ENCODE measurements at regions not wholly inside any gene's neighbourhood (a gene's known extent, or its start where the extent isn't known, plus 50 kb on each side); places are given as distances from the start of the nearest gene placed in this dataset.

DNA sequence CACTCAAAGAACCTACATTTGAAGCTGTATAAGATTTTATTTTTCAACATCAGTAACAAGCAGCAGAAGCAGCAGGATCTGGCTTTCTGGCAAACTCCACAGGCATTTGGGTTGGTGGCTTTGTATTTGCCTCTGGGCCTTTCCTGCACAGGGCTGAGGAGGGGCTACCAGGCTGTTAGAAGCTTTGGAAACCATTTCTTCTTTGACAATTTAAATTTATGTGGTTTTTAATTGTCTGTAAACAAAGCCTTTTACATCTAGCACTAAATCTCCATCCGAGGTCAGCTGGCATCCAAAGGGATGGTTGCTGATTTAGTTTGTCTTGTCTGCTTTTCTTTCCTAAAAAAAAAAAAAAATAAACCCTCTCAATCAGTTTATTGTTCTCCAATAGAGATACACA, 127.5 kb upstream of the OBI1 start:
- no peaks in the 10 kb centered on the region for H3K4me1 ChIP-seq
- no peak overlapping the region for H3K4me3 ChIP-seq
- ATAC-seq (no peak), DNase-seq (no peak)
- TF ChIP-seq, protein P1, sequence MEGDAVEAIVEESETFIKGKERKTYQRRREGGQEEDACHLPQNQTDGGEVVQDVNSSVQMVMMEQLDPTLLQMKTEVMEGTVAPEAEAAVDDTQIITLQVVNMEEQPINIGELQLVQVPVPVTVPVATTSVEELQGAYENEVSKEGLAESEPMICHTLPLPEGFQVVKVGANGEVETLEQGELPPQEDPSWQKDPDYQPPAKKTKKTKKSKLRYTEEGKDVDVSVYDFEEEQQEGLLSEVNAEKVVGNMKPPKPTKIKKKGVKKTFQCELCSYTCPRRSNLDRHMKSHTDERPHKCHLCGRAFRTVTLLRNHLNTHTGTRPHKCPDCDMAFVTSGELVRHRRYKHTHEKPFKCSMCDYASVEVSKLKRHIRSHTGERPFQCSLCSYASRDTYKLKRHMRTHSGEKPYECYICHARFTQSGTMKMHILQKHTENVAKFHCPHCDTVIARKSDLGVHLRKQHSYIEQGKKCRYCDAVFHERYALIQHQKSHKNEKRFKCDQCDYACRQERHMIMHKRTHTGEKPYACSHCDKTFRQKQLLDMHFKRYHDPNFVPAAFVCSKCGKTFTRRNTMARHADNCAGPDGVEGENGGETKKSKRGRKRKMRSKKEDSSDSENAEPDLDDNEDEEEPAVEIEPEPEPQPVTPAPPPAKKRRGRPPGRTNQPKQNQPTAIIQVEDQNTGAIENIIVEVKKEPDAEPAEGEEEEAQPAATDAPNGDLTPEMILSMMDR (IDR thresholded peaks at IDR 0.05): no peak
- TF ChIP-seq POLR2A (IDR thresholded peaks at IDR 0.05): no peak
- 33 to 36% methylated on average over 1 of the region's 1 CpG for WGBS, 2 donors
- no peaks in the 10 kb centered on the region for H3K36me3 ChIP-seq (replicated peaks in 1 of 2; ENCODE audit: insufficient read depth in 1 of 2, low read depth in 2 of 2)
- intact Hi-C loops (cut with DNase I): no loop called here
- H3K27me3 ChIP-seq: no peaks in the 10 kb centered on the region
- H3K9me3 ChIP-seq: no peaks in the 10 kb centered on the region
- no peak overlapping the region for H3K27ac ChIP-seq

DNA sequence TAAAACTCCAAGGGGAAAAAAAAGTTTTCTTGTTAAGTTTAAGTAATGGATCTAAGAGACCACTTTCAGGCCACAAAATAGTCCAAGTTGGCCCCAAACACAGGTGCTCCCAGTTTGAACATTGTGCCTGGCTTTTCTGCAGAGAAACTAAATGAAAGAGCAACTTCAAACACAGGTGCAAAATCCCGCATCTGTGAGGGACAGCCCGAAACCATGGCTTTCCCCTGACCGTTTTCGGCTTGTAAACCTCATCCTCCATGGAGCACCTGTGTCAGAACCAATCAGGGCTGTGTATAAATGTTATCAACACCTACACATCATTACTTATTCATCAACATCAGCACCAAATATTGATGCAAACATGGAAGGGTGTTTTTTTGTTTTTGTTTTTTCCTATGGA, 126.8 kb upstream of the OBI1 start:
- no peak for TF ChIP-seq POLR2A (IDR thresholded peaks at IDR 0.05)
- TF ChIP-seq, protein P1 (IDR thresholded peaks at IDR 0.05): no peak
- Histone ChIP-seq H3K4me3 (no peak overlapping the region), H3K36me3 (replicated peaks in 1 of 2; ENCODE audit: insufficient read depth in 1 of 2, low read depth in 2 of 2) (no peaks in the 10 kb centered on the region), H3K9me3 (no peaks in the 10 kb centered on the region), H3K4me1 (no peaks in the 10 kb centered on the region), H3K27ac (no peak overlapping the region), H3K27me3 (no peaks in the 10 kb centered on the region)
- DNase-seq (no peak), ATAC-seq (no peak)
- 62 to 65% methylated on average over 4 of the region's 4 CpGs for WGBS, 2 donors
- intact Hi-C loops (cut with DNase I): no loop called here

DNA sequence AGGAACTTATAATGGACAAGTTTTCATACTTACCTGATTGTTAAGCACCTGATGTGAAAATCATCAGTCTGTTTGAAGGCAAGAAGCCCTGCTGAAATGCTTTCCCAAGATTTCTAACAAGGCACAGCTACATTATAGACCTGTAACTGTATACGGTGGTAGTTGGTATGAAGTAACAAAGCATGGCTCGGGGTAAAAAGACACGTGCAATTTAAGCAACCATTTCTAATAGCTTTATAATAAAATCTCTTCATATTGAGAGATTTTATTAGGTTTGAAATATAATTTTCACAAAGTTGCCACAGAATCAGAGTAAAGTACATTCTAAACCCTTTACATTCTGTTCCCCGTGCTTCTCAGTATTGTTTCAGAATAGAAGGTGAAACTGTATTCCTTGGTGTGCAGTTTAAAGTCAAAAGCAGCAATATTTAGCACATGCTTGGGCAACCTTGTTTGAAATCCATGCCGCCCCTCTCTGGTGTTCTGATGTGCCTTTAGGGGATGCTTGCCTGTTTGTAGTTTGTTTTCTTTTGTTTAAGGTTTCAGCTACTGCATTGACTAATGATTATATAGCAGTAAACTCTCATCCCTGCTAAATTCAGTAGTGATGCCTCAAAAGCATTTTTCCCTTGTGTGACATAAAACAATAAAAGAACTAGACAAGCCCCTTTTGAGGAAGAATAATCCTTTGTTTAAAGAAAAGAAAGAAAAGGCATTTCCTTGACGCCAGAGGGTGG, 125.2 kb upstream of the OBI1 start:
- Histone ChIP-seq H3K36me3 (replicated peaks in 1 of 2; ENCODE audit: insufficient read depth in 1 of 2, low read depth in 2 of 2) (no peaks in the 10 kb centered on the region), H3K4me1 (no peaks in the 10 kb centered on the region), H3K27me3 (no peaks in the 10 kb centered on the region), H3K27ac (no peak overlapping the region), H3K9me3 (no peaks in the 10 kb centered on the region), H3K4me3 (no peak overlapping the region)
- WGBS, 2 donors: 51 to 54% methylated on average over 6 of the region's 6 CpGs
- no peak for TF ChIP-seq POLR2A (IDR thresholded peaks at IDR 0.05)
- TF ChIP-seq, protein P1 (IDR thresholded peaks at IDR 0.05): no peak
- DNase-seq (no peak), ATAC-seq (no peak)
- intact Hi-C loops (cut with DNase I): no loop called here

DNA sequence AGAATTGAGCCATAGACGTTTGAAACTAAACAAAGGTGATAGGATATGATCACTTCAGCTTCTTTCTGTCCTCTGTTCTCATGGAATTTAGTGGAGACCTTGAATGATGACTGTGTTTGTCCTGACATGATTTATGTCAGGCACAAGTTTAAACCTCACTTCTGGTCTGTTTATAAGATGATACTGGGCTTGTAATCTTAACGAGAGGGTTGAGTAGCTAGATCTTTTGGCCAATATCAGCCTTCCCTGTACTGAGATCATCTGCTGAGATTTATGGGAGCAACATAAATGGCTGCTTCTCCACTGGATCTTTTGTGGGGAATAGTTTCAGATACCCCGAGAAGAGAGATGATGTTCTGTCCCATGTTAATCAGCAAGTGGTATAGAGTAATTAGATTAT, 121.8 kb upstream of the OBI1 start:
- no peaks in the 10 kb centered on the region for H3K27me3 ChIP-seq
- no peak for DNase-seq
- H3K9me3 ChIP-seq: no peaks in the 10 kb centered on the region
- H3K27ac ChIP-seq: no peak overlapping the region
- no peak overlapping the region for H3K4me3 ChIP-seq
- WGBS, 2 donors: 21 to 28% methylated on average over 3 of the region's 3 CpGs
- intact Hi-C loops (cut with DNase I): no loop called here
- ATAC-seq: no peak
- H3K36me3 ChIP-seq (replicated peaks in 1 of 2; ENCODE audit: insufficient read depth in 1 of 2, low read depth in 2 of 2): no peaks in the 10 kb centered on the region
- TF ChIP-seq POLR2A (IDR thresholded peaks at IDR 0.05): no peak
- TF ChIP-seq, protein P1 (IDR thresholded peaks at IDR 0.05): no peak
- H3K4me1 ChIP-seq: no peaks in the 10 kb centered on the region

DNA sequence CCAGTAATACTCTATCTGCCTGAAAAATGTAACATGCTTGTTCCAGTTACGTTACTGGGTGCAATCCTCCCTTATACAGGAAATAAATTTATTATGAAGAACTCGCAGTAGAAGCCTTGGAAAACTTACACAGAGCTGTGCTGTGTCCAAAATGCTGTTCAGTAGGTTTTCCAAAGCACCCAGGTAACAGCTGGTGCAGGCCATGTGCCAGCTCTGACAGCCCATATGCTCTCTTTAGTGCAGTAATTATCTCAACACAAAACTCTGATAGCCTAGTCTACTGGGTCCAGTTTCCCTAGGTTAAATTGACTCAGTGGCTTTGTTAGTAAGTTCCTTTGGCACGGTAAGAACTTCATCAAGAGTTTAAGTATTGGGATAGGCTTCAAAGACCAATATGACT, 120.7 kb upstream of the OBI1 start:
- H3K27ac ChIP-seq: no peak overlapping the region
- no peak overlapping the region for H3K4me3 ChIP-seq
- ATAC-seq (no peak), DNase-seq (no peak)
- H3K27me3 ChIP-seq: no peaks in the 10 kb centered on the region
- 46 to 51% methylated on average over 3 of the region's 3 CpGs for WGBS, 2 donors
- H3K4me1 ChIP-seq: no peaks in the 10 kb centered on the region
- intact Hi-C loops (cut with DNase I): no loop called here
- H3K9me3 ChIP-seq: no peaks in the 10 kb centered on the region
- TF ChIP-seq, protein P1 (IDR thresholded peaks at IDR 0.05): no peak
- TF ChIP-seq POLR2A (IDR thresholded peaks at IDR 0.05): no peak
- no peaks in the 10 kb centered on the region for H3K36me3 ChIP-seq (replicated peaks in 1 of 2; ENCODE audit: insufficient read depth in 1 of 2, low read depth in 2 of 2)
